ENCODE measurements at regions not wholly inside any gene's neighbourhood (a gene's known extent, or its start where the extent isn't known, plus 50 kb on each side); places are given as distances from the start of the nearest gene placed in this dataset.

DNA sequence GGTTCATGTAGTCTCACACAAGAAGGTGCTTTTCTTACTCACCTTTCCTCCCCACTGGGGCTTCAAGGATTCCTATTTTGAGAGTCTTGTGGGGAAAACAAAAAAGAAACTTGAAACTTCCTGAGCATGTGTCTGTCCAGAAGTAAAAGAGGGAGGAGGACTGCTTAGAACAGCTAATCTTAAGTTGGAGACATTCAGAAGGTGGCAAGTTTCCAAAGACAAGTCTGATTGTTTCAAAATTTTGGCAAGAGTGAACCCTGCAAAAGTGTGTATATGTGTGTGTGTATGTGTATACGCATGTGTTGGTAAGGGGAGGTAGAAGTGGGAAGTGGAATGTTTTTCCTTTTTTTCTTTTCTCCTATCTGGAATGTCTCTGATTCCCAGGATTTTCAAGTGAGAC lies 189.0 kb upstream of the FRMPD4 start:
- TF ChIP-seq, protein P1, sequence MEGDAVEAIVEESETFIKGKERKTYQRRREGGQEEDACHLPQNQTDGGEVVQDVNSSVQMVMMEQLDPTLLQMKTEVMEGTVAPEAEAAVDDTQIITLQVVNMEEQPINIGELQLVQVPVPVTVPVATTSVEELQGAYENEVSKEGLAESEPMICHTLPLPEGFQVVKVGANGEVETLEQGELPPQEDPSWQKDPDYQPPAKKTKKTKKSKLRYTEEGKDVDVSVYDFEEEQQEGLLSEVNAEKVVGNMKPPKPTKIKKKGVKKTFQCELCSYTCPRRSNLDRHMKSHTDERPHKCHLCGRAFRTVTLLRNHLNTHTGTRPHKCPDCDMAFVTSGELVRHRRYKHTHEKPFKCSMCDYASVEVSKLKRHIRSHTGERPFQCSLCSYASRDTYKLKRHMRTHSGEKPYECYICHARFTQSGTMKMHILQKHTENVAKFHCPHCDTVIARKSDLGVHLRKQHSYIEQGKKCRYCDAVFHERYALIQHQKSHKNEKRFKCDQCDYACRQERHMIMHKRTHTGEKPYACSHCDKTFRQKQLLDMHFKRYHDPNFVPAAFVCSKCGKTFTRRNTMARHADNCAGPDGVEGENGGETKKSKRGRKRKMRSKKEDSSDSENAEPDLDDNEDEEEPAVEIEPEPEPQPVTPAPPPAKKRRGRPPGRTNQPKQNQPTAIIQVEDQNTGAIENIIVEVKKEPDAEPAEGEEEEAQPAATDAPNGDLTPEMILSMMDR (conservative IDR thresholded peaks at IDR 0.05; ENCODE audit: low read depth, low read length), result no peak
- TF ChIP-seq EZH2 (IDR thresholded peaks at IDR 0.05; ENCODE audit: borderline replicate concordance, low read depth, low read length, poor library complexity, severe bottlenecking), result no peak
